ENCODE measurements at regions not wholly inside any gene's neighbourhood (a gene's known extent, or its start where the extent isn't known, plus 50 kb on each side); places are given as distances from the start of the nearest gene placed in this dataset.

GRCh38 chr6:4397307-4397706, 261.9 kb upstream of the ECI2 start:
- no peak for DNase-seq (ENCODE audit: low spot score)
- Histone ChIP-seq H3K4me2 (ENCODE audit: low read length) (no peak overlapping the region), H2AFZ (ENCODE audit: low read length) (no peak overlapping the region), H3K4me3 (ENCODE audit: low read depth, low read length, poor library complexity, severe bottlenecking) (no peak overlapping the region), H3K27ac (ENCODE audit: low read depth, low read length, poor library complexity, severe bottlenecking) (no peak overlapping the region), H3K4me1 (ENCODE audit: insufficient read depth, low read length, poor library complexity, severe bottlenecking) (no peaks in the 10 kb centered on the region), H3K79me2 (ENCODE audit: insufficient read depth, low read depth, low read length) (no peaks in the 10 kb centered on the region), H3K9me2 (ENCODE audit: insufficient read depth, low read length) (no peaks in the 10 kb centered on the region), H3K36me3 (ENCODE audit: insufficient read depth, low read length) (no peaks in the 10 kb centered on the region), H4K20me1 (ENCODE audit: insufficient read depth, low read length) (no peaks in the 10 kb centered on the region), H3K9me3 (ENCODE audit: low read length) (no peaks in the 10 kb centered on the region)
- POLR2A ChIA-PET: interaction anchor here (0.7 kb wide), 1 partner anchor 11 kb away, joined by 3 read pairs; no protein-coding TSS in a partner anchor
- TF ChIP-seq EZH2phosphoT487 (IDR thresholded peaks at IDR 0.05; ENCODE audit: borderline replicate concordance, low read depth, low read length): no peak
- no peak for TF ChIP-seq CTCF (conservative IDR thresholded peaks at IDR 0.05; ENCODE audit: low read length)
- CTCF ChIA-PET (ENCODE audit: unreplicated experiment): no interaction called here
- no TSS peak for BruUV-seq (replicated peaks)
- intact Hi-C loops (cut with micrococcal nuclease; ENCODE audit: unreplicated experiment): no loop called here

GRCh38 chr6:4396044-4396443, 260.7 kb upstream of the ECI2 start:
- Histone ChIP-seq H3K9me2 (ENCODE audit: insufficient read depth, low read length) (no peaks in the 10 kb centered on the region), H3K9me3 (ENCODE audit: low read length) (no peaks in the 10 kb centered on the region), H3K27ac (ENCODE audit: low read depth, low read length, poor library complexity, severe bottlenecking) (no peak overlapping the region), H3K4me2 (ENCODE audit: low read length) (no peak overlapping the region), H3K4me3 (ENCODE audit: low read depth, low read length, poor library complexity, severe bottlenecking) (no peak overlapping the region), H2AFZ (ENCODE audit: low read length) (no peak overlapping the region), H3K4me1 (ENCODE audit: insufficient read depth, low read length, poor library complexity, severe bottlenecking) (no peaks in the 10 kb centered on the region), H3K36me3 (ENCODE audit: insufficient read depth, low read length) (no peaks in the 10 kb centered on the region), H4K20me1 (ENCODE audit: insufficient read depth, low read length) (no peaks in the 10 kb centered on the region), H3K79me2 (ENCODE audit: insufficient read depth, low read depth, low read length) (no peaks in the 10 kb centered on the region)
- ChIA-PET POLR2A (interaction anchor here (0.8 kb wide), 1 partner anchor 28 kb away, joined by 3 read pairs; no protein-coding TSS in a partner anchor), CTCF (ENCODE audit: unreplicated experiment) (no interaction called here)
- TF ChIP-seq EZH2phosphoT487 (IDR thresholded peaks at IDR 0.05; ENCODE audit: borderline replicate concordance, low read depth, low read length) (no peak), CTCF (conservative IDR thresholded peaks at IDR 0.05; ENCODE audit: low read length) (no peak)
- DNase-seq (ENCODE audit: low spot score): no peak
- intact Hi-C loops (cut with micrococcal nuclease; ENCODE audit: unreplicated experiment): no loop called here
- BruUV-seq (replicated peaks): no TSS peak

DNA sequence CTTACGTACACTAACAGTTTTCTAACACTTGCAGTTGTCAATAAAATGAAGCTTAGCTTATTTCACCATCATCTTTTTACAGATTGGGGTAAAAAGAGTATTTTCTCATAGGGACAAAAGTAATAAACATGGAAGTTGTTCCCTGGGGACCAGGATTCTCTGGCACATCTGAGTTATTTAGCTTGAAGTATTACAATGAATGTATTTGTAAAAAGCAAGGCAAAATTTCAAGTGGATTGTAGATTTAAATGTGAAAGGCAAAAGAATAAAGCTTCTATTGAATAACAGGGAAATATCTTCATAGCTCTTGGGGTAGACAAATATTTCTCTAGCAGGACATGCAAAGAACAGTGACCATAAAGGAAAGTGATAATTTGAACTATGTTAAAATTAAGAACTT, 260.0 kb upstream of the ECI2 start:
- ChIA-PET CTCF (ENCODE audit: unreplicated experiment) (no interaction called here), POLR2A (interaction anchor here (0.8 kb wide), 1 partner anchor 27 kb away, joined by 3 read pairs; no protein-coding TSS in a partner anchor)
- no peaks in the 10 kb centered on the region for H4K20me1 ChIP-seq (ENCODE audit: insufficient read depth, low read length)
- H3K4me3 ChIP-seq (ENCODE audit: low read depth, low read length, poor library complexity, severe bottlenecking): no peak overlapping the region
- H3K79me2 ChIP-seq (ENCODE audit: insufficient read depth, low read depth, low read length): no peaks in the 10 kb centered on the region
- no peaks in the 10 kb centered on the region for H3K36me3 ChIP-seq (ENCODE audit: insufficient read depth, low read length)
- TF ChIP-seq EZH2phosphoT487 (IDR thresholded peaks at IDR 0.05; ENCODE audit: borderline replicate concordance, low read depth, low read length): no peak
- no peak for TF ChIP-seq CTCF (conservative IDR thresholded peaks at IDR 0.05; ENCODE audit: low read length)
- no peaks in the 10 kb centered on the region for H3K9me2 ChIP-seq (ENCODE audit: insufficient read depth, low read length)
- H3K4me2 ChIP-seq (ENCODE audit: low read length): no peak overlapping the region
- no peak overlapping the region for H2AFZ ChIP-seq (ENCODE audit: low read length)
- DNase-seq (ENCODE audit: low spot score): no peak
- no peaks in the 10 kb centered on the region for H3K9me3 ChIP-seq (ENCODE audit: low read length)
- intact Hi-C loops (cut with micrococcal nuclease; ENCODE audit: unreplicated experiment): no loop called here
- no TSS peak for BruUV-seq (replicated peaks)
- H3K4me1 ChIP-seq (ENCODE audit: insufficient read depth, low read length, poor library complexity, severe bottlenecking): no peaks in the 10 kb centered on the region
- H3K27ac ChIP-seq (ENCODE audit: low read depth, low read length, poor library complexity, severe bottlenecking): no peak overlapping the region
